Spinal cord (tissue), 9 donors: ENCODE measurements at regions not wholly inside any gene's neighbourhood (a gene's known extent, or its start where the extent isn't known, plus 50 kb on each side); places are given as distances from the start of the nearest gene placed in this dataset.
A peak's percentile ranks its signal among the peaks of the same experiment; 100 is the strongest.

Source experiments
- DNase-seq, 6 donors: peaks; one replicate each; pipeline versions ENCODE4 v3.0.0 to v3.0.0-alpha.2; 2013 to 2015; ENCODE audit warnings: low spot score in 6 of 6, low read depth in 4 of 6
- H3K27ac ChIP-seq: one replicate; pipeline ENCODE4 v1.5.1; 2013; ENCODE audit warnings: low read depth, low read length, control low read depth
- H3K27me3 ChIP-seq: one replicate; pipeline ENCODE4 v1.6.1; 2013; ENCODE audit warnings: low read length; ENCODE audit not compliant: control insufficient read depth, insufficient read depth
- H3K36me3 ChIP-seq: one replicate; pipeline ENCODE4 v1.6.1; 2013; ENCODE audit warnings: low read length; ENCODE audit not compliant: control insufficient read depth, insufficient read depth
- H3K4me1 ChIP-seq: one replicate; pipeline ENCODE4 v1.6.1; 2013; ENCODE audit warnings: low read length; ENCODE audit not compliant: control insufficient read depth, insufficient read depth
- H3K4me3 ChIP-seq: one replicate; pipeline ENCODE4 v1.5.1; 2013; ENCODE audit warnings: low read depth, low read length, control low read depth
- H3K9me3 ChIP-seq: one replicate; pipeline ENCODE4 v1.6.1; 2013; ENCODE audit warnings: low read length; ENCODE audit not compliant: control insufficient read depth, insufficient read depth
- WGBS: methylation state at CpG from one replicate; pipeline ENCODE4 v1.1.5; 2013; ENCODE audit warnings: missing lambda C conversion rate; ENCODE audit not compliant: insufficient coverage; 5-methylcytosine and 5-hydroxymethylcytosine counted together
- donor health status: healthy.

DNA sequence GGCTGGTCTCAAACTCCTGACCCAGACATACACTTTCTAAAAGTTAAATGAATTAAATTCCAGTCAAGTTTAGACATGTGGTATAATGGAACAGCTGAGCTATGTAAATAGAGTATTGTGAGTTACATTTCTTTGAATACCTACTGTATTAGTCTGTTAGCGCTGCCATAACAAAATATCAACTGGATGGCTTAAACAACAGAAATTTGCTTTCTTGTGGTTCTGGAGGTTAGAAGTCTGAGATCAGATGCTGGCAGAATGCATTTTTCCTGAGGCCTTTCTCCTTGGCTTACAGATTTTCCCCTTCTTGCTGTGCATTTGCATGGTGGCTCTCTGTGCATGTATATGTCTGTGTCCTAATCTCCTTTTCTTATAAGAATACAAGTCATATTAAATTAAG is 101.5 kb upstream of the TGFBR2 start:
- no peak overlapping the region for H3K4me3 ChIP-seq
- no peak for DNase-seq
- WGBS = no CpG with 5 or more reads among the region's 1 CpG
- H3K27ac ChIP-seq = no peak overlapping the region
- H3K27me3 ChIP-seq = no peaks in the 10 kb centered on the region
- no peaks in the 10 kb centered on the region for H3K9me3 ChIP-seq
- H3K36me3 ChIP-seq = no peaks in the 10 kb centered on the region
- no peaks in the 10 kb centered on the region for H3K4me1 ChIP-seq

DNA sequence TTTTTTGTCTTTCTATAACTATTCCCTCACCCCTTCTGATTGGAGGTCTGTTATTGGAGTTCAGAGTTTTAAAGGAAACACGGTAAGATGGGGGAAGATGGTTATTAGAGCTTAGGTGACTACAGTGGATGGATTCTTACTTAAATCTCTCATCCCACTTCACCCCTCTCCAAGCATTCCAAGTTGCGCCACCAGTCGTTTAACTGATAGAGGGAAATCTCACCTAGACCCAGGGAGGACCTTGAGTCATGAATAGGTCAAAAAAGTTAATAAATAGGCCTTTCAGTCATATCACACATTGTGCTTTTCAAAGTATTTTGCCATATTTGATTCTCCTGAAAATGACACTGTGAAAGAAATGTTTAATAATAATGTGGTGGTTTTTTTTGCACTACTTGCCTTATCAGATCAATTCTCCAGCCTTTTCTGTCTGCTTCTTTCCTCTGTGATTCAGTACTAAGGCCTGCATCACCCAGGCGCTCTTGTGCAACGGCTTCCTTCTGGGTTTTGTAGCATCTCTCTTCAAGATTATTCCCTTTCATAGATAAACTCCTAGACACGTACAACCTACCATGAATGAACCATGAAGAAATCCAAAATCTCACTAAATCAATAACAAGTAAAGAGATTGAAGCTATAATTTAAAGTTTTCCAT is 100.4 kb upstream of the TGFBR2 start:
- Histone ChIP-seq H3K27ac (no peak overlapping the region), H3K36me3 (no peaks in the 10 kb centered on the region), H3K27me3 (no peaks in the 10 kb centered on the region), H3K4me1 (no peaks in the 10 kb centered on the region), H3K4me3 (no peak overlapping the region), H3K9me3 (no peaks in the 10 kb centered on the region)
- DNase-seq = no peak
- whole genome bisulfite sequencing = 100% methylated on average over 2 of the region's 6 CpGs

DNA sequence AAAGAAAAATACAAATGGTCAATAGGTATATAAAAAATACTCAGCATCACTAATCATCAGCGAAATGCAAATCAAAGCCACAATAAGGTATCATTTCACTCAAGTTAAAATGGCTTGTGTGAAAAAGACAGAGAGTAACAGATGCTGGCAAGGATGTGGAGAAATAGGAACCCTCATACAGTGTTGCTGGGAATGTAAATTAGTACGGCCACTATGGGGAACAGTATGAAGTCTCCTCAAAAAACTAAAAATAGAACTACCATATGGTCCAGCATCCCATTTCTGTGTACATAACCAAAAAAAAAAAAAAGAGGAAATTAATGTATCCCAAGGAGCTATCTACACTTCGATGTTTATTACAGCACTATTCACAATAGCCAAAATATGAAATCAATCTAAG is 98.1 kb upstream of the TGFBR2 start:
- H3K36me3 ChIP-seq = no peaks in the 10 kb centered on the region
- no peak overlapping the region for H3K27ac ChIP-seq
- DNase-seq = peak in 1 of 6 donors; percentile 14
- H3K4me3 ChIP-seq = no peak overlapping the region
- no peaks in the 10 kb centered on the region for H3K27me3 ChIP-seq
- no peaks in the 10 kb centered on the region for H3K4me1 ChIP-seq
- no peaks in the 10 kb centered on the region for H3K9me3 ChIP-seq
- no CpG with 5 or more reads among the region's 3 CpGs for WGBS

DNA sequence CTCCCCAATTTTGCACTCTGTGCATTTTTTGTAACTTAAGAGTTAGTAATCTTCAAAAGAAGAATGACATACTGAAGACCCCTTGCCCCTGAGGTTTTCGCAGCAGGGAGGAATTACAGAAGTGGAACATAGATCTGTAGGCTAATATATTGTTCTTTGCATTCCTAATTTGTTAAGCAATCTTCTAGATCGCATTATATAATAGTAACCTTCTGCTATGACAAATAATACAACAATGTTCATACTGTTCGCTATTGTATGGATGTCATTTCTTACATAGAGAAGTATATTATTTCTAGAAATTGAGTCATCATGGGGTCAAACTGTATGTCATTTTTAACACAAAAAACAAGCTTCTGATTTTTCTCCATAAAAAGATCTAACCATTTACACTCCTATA is 95.8 kb upstream of the TGFBR2 start:
- Histone ChIP-seq H3K4me1 (no peaks in the 10 kb centered on the region), H3K27ac (peak overlapping the region; percentile 16), H3K4me3 (no peak overlapping the region), H3K27me3 (no peaks in the 10 kb centered on the region), H3K9me3 (no peaks in the 10 kb centered on the region), H3K36me3 (no peaks in the 10 kb centered on the region)
- no CpG with 5 or more reads among the region's 3 CpGs for WGBS
- DNase-seq = no peak

DNA sequence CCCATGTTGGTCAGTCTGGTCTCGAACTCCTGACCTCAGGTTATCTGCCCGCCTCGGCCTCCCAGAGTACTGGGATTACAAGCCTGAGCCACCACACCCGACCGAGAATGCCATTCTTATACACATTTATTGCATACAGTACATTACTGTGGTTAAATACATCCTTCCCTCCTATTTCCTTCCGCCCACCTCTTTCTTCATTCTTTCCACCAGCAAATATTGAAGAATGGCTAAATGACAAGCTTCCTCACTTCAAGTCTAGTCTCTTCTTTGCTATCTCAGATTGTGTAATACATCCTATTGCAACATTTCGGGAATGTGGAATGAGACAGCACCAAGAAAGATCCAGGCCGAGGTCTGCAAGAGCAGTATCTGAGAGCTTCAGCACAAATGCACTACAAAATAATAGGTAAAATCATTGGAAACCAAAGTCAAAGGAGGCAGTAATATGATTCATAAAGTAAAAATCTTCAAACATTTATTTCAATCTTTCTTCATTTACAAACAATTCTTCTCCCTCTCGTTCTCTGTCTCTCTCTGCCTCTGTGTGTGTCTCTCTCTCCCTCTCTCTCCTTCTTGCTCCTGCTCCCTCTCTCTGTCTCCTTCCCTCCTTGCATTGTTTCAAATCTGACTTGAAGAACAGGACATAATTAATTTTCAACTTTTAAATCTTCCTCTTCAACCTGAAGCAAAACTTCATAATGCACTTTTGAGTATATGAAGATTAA is 94.7 kb upstream of the TGFBR2 start:
- H3K4me3 ChIP-seq = no peak overlapping the region
- no peaks in the 10 kb centered on the region for H3K27me3 ChIP-seq
- H3K4me1 ChIP-seq = no peaks in the 10 kb centered on the region
- H3K9me3 ChIP-seq = no peaks in the 10 kb centered on the region
- H3K27ac ChIP-seq = peak overlapping the region; percentile 44
- DNase-seq = no peak
- 81% methylated on average over 5 of the region's 9 CpGs for WGBS
- H3K36me3 ChIP-seq = no peaks in the 10 kb centered on the region

DNA sequence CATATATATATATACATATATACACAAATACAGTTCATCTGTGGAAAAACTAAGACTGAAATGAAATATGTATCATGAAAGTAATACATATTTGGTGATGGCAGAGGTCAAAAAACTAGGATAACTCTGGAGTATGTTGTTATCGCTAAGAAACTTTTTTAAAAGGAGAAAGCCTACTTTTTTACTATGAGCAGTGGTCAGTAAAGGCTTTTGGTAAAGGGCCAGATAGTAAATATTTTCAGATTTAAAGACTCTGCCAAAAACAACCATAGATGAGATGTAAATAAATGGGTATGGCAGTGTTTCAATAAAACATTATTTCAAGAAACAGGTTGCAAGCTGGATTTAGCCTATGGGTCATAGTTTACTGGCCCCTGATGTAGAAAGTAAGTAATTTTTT is 93.8 kb upstream of the TGFBR2 start:
- no peak overlapping the region for H3K27ac ChIP-seq
- no peaks in the 10 kb centered on the region for H3K36me3 ChIP-seq
- no peaks in the 10 kb centered on the region for H3K4me1 ChIP-seq
- H3K4me3 ChIP-seq = no peak overlapping the region
- no peaks in the 10 kb centered on the region for H3K9me3 ChIP-seq
- peak in 1 of 6 donors; percentile 23 for DNase-seq
- H3K27me3 ChIP-seq = no peaks in the 10 kb centered on the region
- no CpG with 5 or more reads among the region's 1 CpG for WGBS

DNA sequence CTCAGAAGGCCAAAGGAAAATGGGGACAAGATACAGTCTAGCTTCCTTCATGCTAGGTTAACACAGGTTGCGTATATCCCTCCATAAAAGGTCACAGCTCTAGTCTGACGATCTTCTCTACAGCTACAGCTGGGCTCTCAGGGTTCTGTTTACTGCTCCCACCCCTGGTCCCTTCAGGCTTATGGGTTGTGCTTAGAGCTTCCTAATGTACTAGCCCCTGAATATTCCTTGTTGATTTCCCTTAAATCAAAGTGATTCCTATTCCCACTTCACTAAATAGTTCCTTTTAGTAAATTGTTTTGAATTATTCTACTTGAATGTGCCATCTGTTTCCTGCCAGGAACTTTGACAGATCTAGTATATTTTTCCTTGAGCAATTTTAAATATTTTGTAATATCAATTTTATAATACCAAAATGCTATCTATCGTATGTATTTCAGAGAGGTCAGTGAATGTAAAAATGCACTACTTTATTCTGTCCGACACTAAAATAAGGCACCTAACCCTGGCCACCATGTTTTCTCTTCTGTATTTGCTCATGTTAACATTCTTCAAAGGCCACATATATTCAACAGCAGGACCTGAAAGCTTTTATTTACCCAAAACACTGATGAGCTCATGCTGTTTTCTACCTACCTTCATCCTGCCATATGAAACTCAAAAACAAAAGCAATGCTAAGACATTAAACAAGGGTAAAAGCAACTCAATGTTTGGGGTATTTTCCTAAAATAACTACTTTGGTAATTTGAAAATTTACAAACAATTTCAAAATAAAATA is 92.8 kb upstream of the TGFBR2 start:
- Histone ChIP-seq H3K27me3 (no peaks in the 10 kb centered on the region), H3K4me1 (no peaks in the 10 kb centered on the region), H3K9me3 (no peaks in the 10 kb centered on the region), H3K27ac (no peak overlapping the region), H3K36me3 (no peaks in the 10 kb centered on the region), H3K4me3 (no peak overlapping the region)
- 85% methylated on average over 3 of the region's 4 CpGs for WGBS
- DNase-seq = no peak

DNA sequence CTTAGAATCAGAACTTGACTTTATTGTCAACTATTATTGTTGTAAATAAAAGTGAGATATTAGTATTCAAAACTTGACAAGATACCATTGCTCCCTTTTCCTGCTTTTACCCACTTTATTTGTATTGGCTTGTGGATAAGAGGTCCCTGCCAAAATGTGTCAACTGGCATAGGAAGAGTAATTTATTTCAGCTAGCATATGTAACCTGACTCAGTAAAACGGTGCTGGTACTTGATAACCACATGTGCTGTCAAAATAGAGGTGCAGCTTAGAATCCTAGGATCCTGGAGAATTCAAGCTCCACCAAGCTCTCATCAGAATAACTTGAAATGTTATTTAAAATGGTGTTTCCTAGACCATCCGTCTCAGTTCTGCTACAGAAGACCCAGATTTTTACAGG is 90.2 kb upstream of the TGFBR2 start:
- H3K4me3 ChIP-seq = no peak overlapping the region
- WGBS = no CpG with 5 or more reads among the region's 2 CpGs
- DNase-seq = no peak
- H3K36me3 ChIP-seq = no peaks in the 10 kb centered on the region
- no peaks in the 10 kb centered on the region for H3K4me1 ChIP-seq
- H3K27me3 ChIP-seq = no peaks in the 10 kb centered on the region
- H3K9me3 ChIP-seq = no peaks in the 10 kb centered on the region
- H3K27ac ChIP-seq = no peak overlapping the region

DNA sequence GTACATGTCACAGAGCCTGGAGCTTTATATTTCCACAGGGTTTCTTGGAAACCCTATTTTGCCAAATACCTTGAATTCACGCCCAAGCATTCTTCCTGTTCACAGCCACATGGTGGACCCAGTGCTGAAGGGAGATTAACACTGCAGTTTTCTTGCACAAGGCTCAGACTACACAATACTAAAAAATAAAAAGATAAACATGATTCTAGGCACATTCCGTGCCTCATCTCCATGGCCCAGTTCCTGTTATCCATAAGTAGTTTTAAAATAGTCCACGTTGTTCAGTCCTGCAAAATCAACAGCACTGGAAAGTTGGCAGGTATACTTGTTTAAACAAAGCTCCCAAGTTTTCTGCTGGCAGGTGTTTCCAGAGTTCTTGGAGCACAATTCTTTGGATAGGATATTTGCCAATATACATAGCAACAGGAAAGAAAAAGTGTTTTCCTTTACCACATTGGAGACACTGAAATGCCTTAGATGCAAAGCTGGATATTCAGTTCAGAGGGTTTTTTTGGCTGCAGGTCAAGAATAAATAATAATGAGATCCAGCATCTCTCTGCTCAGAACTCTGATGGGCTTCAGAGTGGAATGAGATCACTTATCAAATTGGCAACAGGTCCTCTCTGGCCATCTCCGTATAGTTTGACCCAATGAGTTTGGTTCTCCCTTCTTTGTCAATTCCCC is 88.1 kb upstream of the TGFBR2 start:
- Histone ChIP-seq H3K27ac (peak overlapping the region; percentile 18), H3K36me3 (no peaks in the 10 kb centered on the region), H3K9me3 (no peaks in the 10 kb centered on the region), H3K4me1 (no peaks in the 10 kb centered on the region), H3K27me3 (no peaks in the 10 kb centered on the region), H3K4me3 (no peak overlapping the region)
- peak in 5 of 6 donors; percentile 13 to 88 (median 36) for DNase-seq
- 40% methylated on average over 2 of the region's 4 CpGs for WGBS
